K562 (cell line): ENCODE measurements at regions not wholly inside any gene's neighbourhood (a gene's known extent, or its start where the extent isn't known, plus 50 kb on each side); places are given as distances from the start of the nearest gene placed in this dataset.

Experiments
- ATAC-seq: fragments of 200-7000 bp; cut with Tn5 transposase; 3 replicates; pipeline ENCODE4 v1.9.1; 2020; ENCODE audit warnings: moderate library complexity
- BruUV-seq: library from RNA; stranded (reverse); fragments of 400-500 nt; replicated peaks from 2 replicates; lab custom pipeline; 2021; lab: Mats Ljungman, UMichigan
- CTCF ChIA-PET: fragments of 300-600 bp; formaldehyde crosslinking; extraction: SDS; loops from one replicate; lab custom pipeline; 2021; ENCODE audit warnings: low intra/inter-chr PET ratio; lab: Yijun Ruan, JAX
- POLR2A ChIA-PET: fragments of 300-600, 350-650 bp; sonication (Branson Sonifier 250); formaldehyde crosslinking; extraction: SDS; loops from one replicate; lab custom pipeline; 2021; ENCODE audit warnings: antibody characterized with exemption, inconsistent platforms; lab: Yijun Ruan, JAX
- DNase-seq, 4 experiments: peaks; one replicate each; pipeline versions ENCODE4 v3.0.0 to v3.0.0-alpha.2; 2011 to 2018; ENCODE audit warnings: low spot score in 3 of 4, mixed read lengths in 3 of 4; ENCODE audit errors: extremely low read depth in 1 of 4
- FAIRE-seq: peaks from 2 replicates; lab custom pipeline; 2011; peaks lifted over from hg19 to GRCh38; lab: Jason Lieb, UNC
- H2AFZ ChIP-seq: 2 replicates; pipeline ENCODE4 v1.6.0; 2011; ENCODE audit warnings: low read depth, low read length, control low read depth, inconsistent platforms
- H3K27ac ChIP-seq: fragments of 200-600 bp; 3 replicates; pipeline ENCODE4 v1.8.0; 2011; ENCODE audit warnings: low read depth, mild to moderate bottlenecking, control low read depth, inconsistent platforms, low read length, moderate library complexity, mixed read lengths; ENCODE audit errors: extremely low read depth
- H3K27me3 ChIP-seq, 2 experiments: fragments of 300-600 bp in 1 of 2; 2 replicates in 1 of 2; 3 replicates in 1 of 2; pipeline versions ENCODE4 v1.6.0 to v1.8.0; 2011; ENCODE audit warnings: inconsistent platforms in 2 of 2, low read length in 2 of 2, mild to moderate bottlenecking in 1 of 2, mixed read lengths in 1 of 2, moderate library complexity in 1 of 2; ENCODE audit not compliant: control insufficient read depth in 2 of 2, insufficient read depth in 2 of 2
- H3K36me3 ChIP-seq: fragments of 300-600 bp; 3 replicates; pipeline ENCODE4 v1.8.0; 2011; ENCODE audit warnings: mild to moderate bottlenecking, low read length, inconsistent platforms; ENCODE audit not compliant: control insufficient read depth, insufficient read depth
- H3K4me1 ChIP-seq, 2 experiments: fragments of 200-600 bp in 1 of 2; replicated peaks in 1 of 2; 2 replicates in 1 of 2; 3 replicates in 1 of 2; pipeline versions ENCODE4 v1.5.1 to v1.8.0; 2011; ENCODE audit warnings: inconsistent platforms in 2 of 2, low read length in 2 of 2, mild to moderate bottlenecking in 1 of 2, mixed read lengths in 1 of 2, moderate library complexity in 1 of 2; ENCODE audit not compliant: control insufficient read depth in 2 of 2, insufficient read depth in 2 of 2
- H3K4me2 ChIP-seq: 2 replicates; pipeline ENCODE4 v1.6.1; 2011; ENCODE audit warnings: low read length, control low read depth, inconsistent platforms, mixed read lengths; ENCODE audit not compliant: insufficient read depth
- H3K4me3 ChIP-seq: fragments of 200-600 bp; sonication (generic), shearing (Covaris generic); 2 replicates; pipeline ENCODE4 v1.5.1; 2016; ENCODE audit warnings: control low read depth, inconsistent platforms
- H3K79me2 ChIP-seq: fragments of 200-600 bp; 3 replicates; pipeline ENCODE4 v1.8.0; 2011; ENCODE audit warnings: low read length, inconsistent platforms; ENCODE audit not compliant: control insufficient read depth, insufficient read depth
- H3K9ac ChIP-seq, 2 experiments: 2 replicates each; pipeline versions ENCODE4 v1.6.0 to v1.6.1; 2011; ENCODE audit warnings: low read depth in 2 of 2, low read length in 2 of 2, control low read depth in 1 of 2, inconsistent platforms in 1 of 2, mild to moderate bottlenecking in 1 of 2, mixed read lengths in 1 of 2; ENCODE audit not compliant: insufficient read depth in 1 of 2
- H3K9me1 ChIP-seq: one replicate; pipeline ENCODE4 v1.6.0; 2011; ENCODE audit warnings: inconsistent platforms, mild to moderate bottlenecking, low read length, moderate library complexity; ENCODE audit not compliant: control insufficient read depth, insufficient read depth
- H3K9me3 ChIP-seq: replicated peaks from 2 replicates; pipeline ENCODE4 v1.5.1; 2011; ENCODE audit warnings: low read depth, low read length, inconsistent platforms; ENCODE audit not compliant: control insufficient read depth, insufficient read depth
- H4K20me1 ChIP-seq: replicated peaks from 2 replicates; pipeline ENCODE4 v1.6.1; 2011; ENCODE audit warnings: low read length, inconsistent platforms, mixed read lengths; ENCODE audit not compliant: control insufficient read depth, insufficient read depth
- C11orf30 ChIP-seq: fragments of 450-650 bp; IDR thresholded peaks from 2 replicates; pipeline ENCODE4 v1.6.1; 2016; ENCODE audit warnings: low read depth, mild to moderate bottlenecking
- MAFF ChIP-seq: IDR thresholded peaks from 2 replicates; pipeline ENCODE4 v1.6.1; 2012; ENCODE audit warnings: low read length, improper control_type of control experiment
- MAFG ChIP-seq: fragments of 450-650 bp; conservative IDR thresholded peaks from 2 replicates; pipeline ENCODE4 v1.6.1; 2016; ENCODE audit warnings: missing genetic modification characterization, missing compliant biosample characterization
- MAFK ChIP-seq: IDR thresholded peaks from 2 replicates; pipeline ENCODE4 v1.6.1; 2011; ENCODE audit warnings: low read length, improper control_type of control experiment
- NFE2 ChIP-seq: IDR thresholded peaks from 2 replicates; pipeline ENCODE4 v1.6.1; 2014; ENCODE audit warnings: antibody characterized with exemption, low read depth
- POLR2A ChIP-seq: fragments of 450-650 bp; conservative IDR thresholded peaks from 2 replicates; pipeline ENCODE4 v1.6.1; 2016
- STAT5B ChIP-seq: fragments of 250-450 bp; sonication (Bioruptor Pico); IDR thresholded peaks from 2 replicates; pipeline ENCODE4 v1.8.0; 2021; ENCODE audit warnings: mild to moderate bottlenecking, inconsistent platforms
- SUPT5H ChIP-seq: fragments of 450-650 bp; IDR thresholded peaks from 2 replicates; pipeline ENCODE4 v1.6.1; 2016
- ZNF316 ChIP-seq: fragments of 450-650 bp; IDR thresholded peaks from 2 replicates; pipeline ENCODE4 v1.6.1; 2016
- WGBS: fragments of 100-300 bp; shearing (Covaris generic); methylation state at CpG from one replicate; pipeline ENCODE4 v1.1.6; 2016; ENCODE audit warnings: low coverage, mixed read lengths; ENCODE audit not compliant: insufficient coverage; ENCODE audit errors: missing lambda C conversion rate; 5-methylcytosine and 5-hydroxymethylcytosine counted together
- in situ Hi-C: fragments of 300-500 bp; cut with MboI; formaldehyde crosslinking; loops from 4 replicates; pipeline ENCODE4 v1.15.0; 2018; ENCODE audit warnings: inconsistent platforms, mixed read lengths
- intact Hi-C: fragments of 100-400 bp; cut with micrococcal nuclease; formaldehyde crosslinking; loops from 2 replicates; pipeline ENCODE4 v1.14.2; 2022
- TF ChIP-seq, protein P1 (sequence below): fragments of 250-450 bp; sonication (Bioruptor Pico); IDR thresholded peaks from 2 replicates; pipeline ENCODE4 v1.4.0; 2020

DNA sequence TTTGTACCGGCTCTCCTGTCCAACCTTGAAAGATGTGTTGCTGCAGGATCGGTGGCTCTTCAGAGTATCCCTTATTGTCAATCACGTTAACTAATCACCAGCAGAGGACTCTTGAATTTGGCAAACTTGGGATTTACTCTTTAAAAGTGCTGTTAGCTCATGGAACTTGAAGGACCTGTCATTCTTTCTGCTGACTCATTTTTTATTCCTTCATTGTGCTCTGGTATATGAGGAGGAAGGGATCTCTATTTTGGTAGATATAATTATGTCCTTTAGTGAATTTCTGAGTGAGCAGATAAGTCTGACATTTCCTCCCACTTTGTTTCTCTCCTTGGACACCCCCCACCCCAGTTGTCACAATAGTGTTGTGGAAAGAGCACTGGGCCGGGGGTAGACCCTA is 175.1 kb upstream of the HDAC9 start:
- no peak overlapping the region for H3K9ac ChIP-seq
- H3K4me1 ChIP-seq, result peaks cover 0 to 8% of the 10 kb centered on the region in 2 experiments; a peak in 1 of 5 replicates
- H3K4me3 ChIP-seq, result no peak overlapping the region
- H3K36me3 ChIP-seq, result no peaks in the 10 kb centered on the region
- no peaks in the 10 kb centered on the region for H3K9me3 ChIP-seq
- BruUV-seq, result no TSS peak
- FAIRE-seq (no peak), DNase-seq (no peak), ATAC-seq (no peak)
- no peaks in the 10 kb centered on the region for H4K20me1 ChIP-seq
- no peaks in the 10 kb centered on the region for H3K79me2 ChIP-seq
- ChIA-PET POLR2A (no interaction called here), CTCF (no interaction called here)
- 22% methylated on average over 4 of the region's 4 CpGs for WGBS
- TF ChIP-seq MAFK (peak; percentile 40; the same call in 1 of the 2 replicates), MAFF (peak; percentile 53), C11orf30 (peak; percentile 67), SUPT5H (no peak), NFE2 (peak; percentile 63), STAT5B (CRISPR knock-in tag) (no peak), ZNF316 (peak; percentile 80), POLR2A (no peak), MAFG (peak; percentile 51)
- TF ChIP-seq, protein P1, sequence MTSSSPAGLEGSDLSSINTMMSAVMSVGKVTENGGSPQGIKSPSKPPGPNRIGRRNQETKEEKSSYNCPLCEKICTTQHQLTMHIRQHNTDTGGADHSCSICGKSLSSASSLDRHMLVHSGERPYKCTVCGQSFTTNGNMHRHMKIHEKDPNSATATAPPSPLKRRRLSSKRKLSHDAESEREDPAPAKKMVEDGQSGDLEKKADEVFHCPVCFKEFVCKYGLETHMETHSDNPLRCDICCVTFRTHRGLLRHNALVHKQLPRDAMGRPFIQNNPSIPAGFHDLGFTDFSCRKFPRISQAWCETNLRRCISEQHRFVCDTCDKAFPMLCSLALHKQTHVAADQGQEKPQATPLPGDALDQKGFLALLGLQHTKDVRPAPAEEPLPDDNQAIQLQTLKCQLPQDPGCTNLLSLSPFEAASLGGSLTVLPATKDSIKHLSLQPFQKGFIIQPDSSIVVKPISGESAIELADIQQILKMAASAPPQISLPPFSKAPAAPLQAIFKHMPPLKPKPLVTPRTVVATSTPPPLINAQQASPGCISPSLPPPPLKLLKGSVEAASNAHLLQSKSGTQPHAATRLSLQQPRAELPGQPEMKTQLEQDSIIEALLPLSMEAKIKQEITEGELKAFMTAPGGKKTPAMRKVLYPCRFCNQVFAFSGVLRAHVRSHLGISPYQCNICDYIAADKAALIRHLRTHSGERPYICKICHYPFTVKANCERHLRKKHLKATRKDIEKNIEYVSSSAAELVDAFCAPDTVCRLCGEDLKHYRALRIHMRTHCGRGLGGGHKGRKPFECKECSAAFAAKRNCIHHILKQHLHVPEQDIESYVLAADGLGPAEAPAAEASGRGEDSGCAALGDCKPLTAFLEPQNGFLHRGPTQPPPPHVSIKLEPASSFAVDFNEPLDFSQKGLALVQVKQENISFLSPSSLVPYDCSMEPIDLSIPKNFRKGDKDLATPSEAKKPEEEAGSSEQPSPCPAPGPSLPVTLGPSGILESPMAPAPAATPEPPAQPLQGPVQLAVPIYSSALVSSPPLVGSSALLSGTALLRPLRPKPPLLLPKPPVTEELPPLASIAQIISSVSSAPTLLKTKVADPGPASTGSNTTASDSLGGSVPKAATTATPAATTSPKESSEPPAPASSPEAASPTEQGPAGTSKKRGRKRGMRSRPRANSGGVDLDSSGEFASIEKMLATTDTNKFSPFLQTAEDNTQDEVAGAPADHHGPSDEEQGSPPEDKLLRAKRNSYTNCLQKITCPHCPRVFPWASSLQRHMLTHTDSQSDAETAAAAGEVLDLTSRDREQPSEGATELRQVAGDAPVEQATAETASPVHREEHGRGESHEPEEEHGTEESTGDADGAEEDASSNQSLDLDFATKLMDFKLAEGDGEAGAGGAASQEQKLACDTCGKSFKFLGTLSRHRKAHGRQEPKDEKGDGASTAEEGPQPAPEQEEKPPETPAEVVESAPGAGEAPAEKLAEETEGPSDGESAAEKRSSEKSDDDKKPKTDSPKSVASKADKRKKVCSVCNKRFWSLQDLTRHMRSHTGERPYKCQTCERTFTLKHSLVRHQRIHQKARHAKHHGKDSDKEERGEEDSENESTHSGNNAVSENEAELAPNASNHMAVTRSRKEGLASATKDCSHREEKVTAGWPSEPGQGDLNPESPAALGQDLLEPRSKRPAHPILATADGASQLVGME, result no peak
- H3K27me3 ChIP-seq, result no peaks in the 10 kb centered on the region
- no peaks in the 10 kb centered on the region for H3K9me1 ChIP-seq
- in situ Hi-C loops (loop anchor here (10.0 kb wide), 1 partner anchor 546 kb away; no protein-coding TSS in a partner anchor), intact Hi-C loops (loop anchor here (5.0 kb wide), 3 partner anchors 93 to 258 kb away; no protein-coding TSS in a partner anchor)
- peak overlapping the region; percentile 52 for H2AFZ ChIP-seq
- no peak overlapping the region for H3K4me2 ChIP-seq
- H3K27ac ChIP-seq, result 0 out of 3 replicates have a peak overlapping the region, but pooled peaks have one; percentile 32
